ENCODE measurements at regions not wholly inside any gene's neighbourhood (a gene's known extent, or its start where the extent isn't known, plus 50 kb on each side); places are given as distances from the start of the nearest gene placed in this dataset.

GRCh38 chr13:32902874-32903273 lies 113.3 kb upstream of the KL start:
- Histone ChIP-seq H4K20me1 (ENCODE audit: insufficient read depth) (no peaks in the 10 kb centered on the region), H3K4me3 (ENCODE audit: low read length) (no peak overlapping the region), H3K9me3 (ENCODE audit: low read length) (no peaks in the 10 kb centered on the region), H3K79me2 (replicated peaks; ENCODE audit: insufficient read depth, low read length) (no peaks in the 10 kb centered on the region), H3K9ac (ENCODE audit: low read length) (no peak overlapping the region), H2AFZ (ENCODE audit: low read depth, low read length) (no peak overlapping the region), H3K27ac (ENCODE audit: low read length) (no peak overlapping the region), H3K36me3 (ENCODE audit: insufficient read depth, low read length) (no peaks in the 10 kb centered on the region), H3K9me2 (ENCODE audit: insufficient read depth, low read length) (no peaks in the 10 kb centered on the region), H3F3A (ENCODE audit: insufficient read depth, low read length, poor library complexity, severe bottlenecking) (no peaks in the 10 kb centered on the region), H3K27me3 (ENCODE audit: insufficient read depth, low read depth, low read length) (no peaks in the 10 kb centered on the region), H3K4me2 (ENCODE audit: low read length) (no peak overlapping the region)
- TF ChIP-seq TAF1 (IDR thresholded peaks at IDR 0.05; ENCODE audit: low read depth): no peak
- TF ChIP-seq SMC3 (conservative IDR thresholded peaks at IDR 0.05; ENCODE audit: poor library complexity): no peak
- no peak for TF ChIP-seq CTCF (IDR thresholded peaks at IDR 0.05; ENCODE audit: poor library complexity, severe bottlenecking)
- TF ChIP-seq POLR2AphosphoS5 (IDR thresholded peaks at IDR 0.05): no peak
- no peak for TF ChIP-seq REST (IDR thresholded peaks at IDR 0.05; ENCODE audit: borderline replicate concordance)
- no peak for TF ChIP-seq EZH2 (IDR thresholded peaks at IDR 0.05; ENCODE audit: borderline replicate concordance, insufficient read depth, low read length, poor library complexity, severe bottlenecking)
- TF ChIP-seq RAD21 (conservative IDR thresholded peaks at IDR 0.05): no peak
- TF ChIP-seq EP300 (conservative IDR thresholded peaks at IDR 0.05; ENCODE audit: poor library complexity, severe bottlenecking): no peak
- TF ChIP-seq MXI1 (conservative IDR thresholded peaks at IDR 0.05; ENCODE audit: poor library complexity, severe bottlenecking): no peak

- no peak overlapping the region for H3K4me3 ChIP-seq (ENCODE audit: low read length)
- H4K20me1 ChIP-seq (ENCODE audit: insufficient read depth): no peaks in the 10 kb centered on the region
- no peaks in the 10 kb centered on the region for H3K9me3 ChIP-seq (ENCODE audit: low read length)
- H3K9ac ChIP-seq (ENCODE audit: low read length): no peak overlapping the region
- H3K9me2 ChIP-seq (ENCODE audit: insufficient read depth, low read length): no peaks in the 10 kb centered on the region
- no peaks in the 10 kb centered on the region for H3K36me3 ChIP-seq (ENCODE audit: insufficient read depth, low read length)
- H3F3A ChIP-seq (ENCODE audit: insufficient read depth, low read length, poor library complexity, severe bottlenecking): no peaks in the 10 kb centered on the region
- H3K27ac ChIP-seq (ENCODE audit: low read length): no peak overlapping the region
- no peak overlapping the region for H2AFZ ChIP-seq (ENCODE audit: low read depth, low read length)
- no peak overlapping the region for H3K4me2 ChIP-seq (ENCODE audit: low read length)
- no peaks in the 10 kb centered on the region for H3K79me2 ChIP-seq (replicated peaks; ENCODE audit: insufficient read depth, low read length)
- H3K27me3 ChIP-seq (ENCODE audit: insufficient read depth, low read depth, low read length): no peaks in the 10 kb centered on the region
- TF ChIP-seq MXI1 (conservative IDR thresholded peaks at IDR 0.05; ENCODE audit: poor library complexity, severe bottlenecking): no peak
- no peak for TF ChIP-seq EP300 (conservative IDR thresholded peaks at IDR 0.05; ENCODE audit: poor library complexity, severe bottlenecking)
- TF ChIP-seq POLR2AphosphoS5 (IDR thresholded peaks at IDR 0.05): no peak
- no peak for TF ChIP-seq TAF1 (IDR thresholded peaks at IDR 0.05; ENCODE audit: low read depth)
- TF ChIP-seq EZH2 (IDR thresholded peaks at IDR 0.05; ENCODE audit: borderline replicate concordance, insufficient read depth, low read length, poor library complexity, severe bottlenecking): no peak
- TF ChIP-seq RAD21 (conservative IDR thresholded peaks at IDR 0.05): no peak
- no peak for TF ChIP-seq REST (IDR thresholded peaks at IDR 0.05; ENCODE audit: borderline replicate concordance)
- no peak for TF ChIP-seq SMC3 (conservative IDR thresholded peaks at IDR 0.05; ENCODE audit: poor library complexity)
- TF ChIP-seq CTCF (IDR thresholded peaks at IDR 0.05; ENCODE audit: poor library complexity, severe bottlenecking): no peak
Observed at GRCh38 chr13:32903720-32904119, 112.5 kb upstream of the KL start.
